PC-3 (cell line): ENCODE measurements at regions not wholly inside any gene's neighbourhood (a gene's known extent, or its start where the extent isn't known, plus 50 kb on each side); places are given as distances from the start of the nearest gene placed in this dataset.

Source experiments
- EZH2 ChIP-seq: fragments of 300-600 bp; sonication (generic); IDR thresholded peaks from one replicate; pipeline ENCODE4 v1.6.1; 2017; ENCODE audit warnings: antibody characterized with exemption, mild to moderate bottlenecking, low read length; ENCODE audit not compliant: unreplicated experiment
- EZH2phosphoT487 ChIP-seq: fragments of 300-600 bp; sonication (generic); IDR thresholded peaks from 2 replicates; pipeline ENCODE4 v1.6.1; 2018; ENCODE audit warnings: mild to moderate bottlenecking, antibody characterized with exemption, low read length, borderline replicate concordance
- TF ChIP-seq, protein P1 (sequence below): fragments of 300-600 bp; sonication (generic); conservative IDR thresholded peaks from 2 replicates; pipeline ENCODE4 v1.5.1; 2017; ENCODE audit warnings: antibody characterized with exemption, low read depth, mild to moderate bottlenecking, low read length

DNA sequence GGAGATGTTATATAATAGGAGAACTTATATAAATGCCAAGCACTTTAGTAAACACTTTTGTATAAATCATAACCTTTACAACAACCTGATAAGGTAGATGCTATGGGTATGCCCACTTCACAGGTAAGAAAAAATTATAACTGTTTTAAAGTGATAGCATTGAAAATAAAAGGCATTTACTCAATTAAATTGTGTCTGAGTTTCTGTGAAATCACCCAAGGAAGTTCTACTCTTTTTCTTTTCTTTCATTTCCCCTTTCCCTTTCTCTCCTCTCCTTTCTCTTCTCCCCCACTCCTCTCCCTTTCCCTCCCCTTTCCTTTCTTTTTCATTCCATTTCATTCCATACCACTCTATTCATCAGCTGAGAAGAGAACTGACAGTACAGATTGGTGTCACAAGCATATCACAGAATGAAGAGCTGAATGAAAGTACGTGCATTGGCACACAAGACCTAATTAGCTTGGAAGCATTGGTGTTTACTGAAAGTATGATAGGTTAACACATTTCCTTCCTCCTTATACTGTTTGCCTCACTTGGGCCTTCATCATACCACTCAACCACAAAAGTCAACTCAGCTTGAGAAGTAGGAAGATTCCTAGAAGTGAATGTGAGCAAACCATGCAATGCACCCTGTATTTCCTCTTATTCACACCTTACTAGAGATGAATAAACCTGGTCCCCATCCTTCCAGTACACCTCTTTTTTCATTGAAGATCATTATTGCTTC lies 117.9 kb upstream of the AGR3 start:
- TF ChIP-seq, protein P1, sequence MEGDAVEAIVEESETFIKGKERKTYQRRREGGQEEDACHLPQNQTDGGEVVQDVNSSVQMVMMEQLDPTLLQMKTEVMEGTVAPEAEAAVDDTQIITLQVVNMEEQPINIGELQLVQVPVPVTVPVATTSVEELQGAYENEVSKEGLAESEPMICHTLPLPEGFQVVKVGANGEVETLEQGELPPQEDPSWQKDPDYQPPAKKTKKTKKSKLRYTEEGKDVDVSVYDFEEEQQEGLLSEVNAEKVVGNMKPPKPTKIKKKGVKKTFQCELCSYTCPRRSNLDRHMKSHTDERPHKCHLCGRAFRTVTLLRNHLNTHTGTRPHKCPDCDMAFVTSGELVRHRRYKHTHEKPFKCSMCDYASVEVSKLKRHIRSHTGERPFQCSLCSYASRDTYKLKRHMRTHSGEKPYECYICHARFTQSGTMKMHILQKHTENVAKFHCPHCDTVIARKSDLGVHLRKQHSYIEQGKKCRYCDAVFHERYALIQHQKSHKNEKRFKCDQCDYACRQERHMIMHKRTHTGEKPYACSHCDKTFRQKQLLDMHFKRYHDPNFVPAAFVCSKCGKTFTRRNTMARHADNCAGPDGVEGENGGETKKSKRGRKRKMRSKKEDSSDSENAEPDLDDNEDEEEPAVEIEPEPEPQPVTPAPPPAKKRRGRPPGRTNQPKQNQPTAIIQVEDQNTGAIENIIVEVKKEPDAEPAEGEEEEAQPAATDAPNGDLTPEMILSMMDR: no peak
- TF ChIP-seq EZH2 (no peak), EZH2phosphoT487 (no peak)
